A549 (cell line): ENCODE measurements at regions not wholly inside any gene's neighbourhood (a gene's known extent, or its start where the extent isn't known, plus 50 kb on each side); places are given as distances from the start of the nearest gene placed in this dataset.

Experiments used
- BHLHE40 ChIP-seq: IDR thresholded peaks from 2 replicates; pipeline ENCODE4 v1.6.1; 2012; ENCODE audit warnings: low read depth, low read length, inconsistent platforms
- NFE2L2 ChIP-seq: fragments of 150-350 bp; conservative IDR thresholded peaks from 2 replicates; pipeline ENCODE4 v1.6.1; 2014; ENCODE audit warnings: low read length
- POLR2A ChIP-seq: IDR thresholded peaks from 2 replicates; pipeline ENCODE4 v1.6.1; 2012; ENCODE audit warnings: mild to moderate bottlenecking, low read length

DNA sequence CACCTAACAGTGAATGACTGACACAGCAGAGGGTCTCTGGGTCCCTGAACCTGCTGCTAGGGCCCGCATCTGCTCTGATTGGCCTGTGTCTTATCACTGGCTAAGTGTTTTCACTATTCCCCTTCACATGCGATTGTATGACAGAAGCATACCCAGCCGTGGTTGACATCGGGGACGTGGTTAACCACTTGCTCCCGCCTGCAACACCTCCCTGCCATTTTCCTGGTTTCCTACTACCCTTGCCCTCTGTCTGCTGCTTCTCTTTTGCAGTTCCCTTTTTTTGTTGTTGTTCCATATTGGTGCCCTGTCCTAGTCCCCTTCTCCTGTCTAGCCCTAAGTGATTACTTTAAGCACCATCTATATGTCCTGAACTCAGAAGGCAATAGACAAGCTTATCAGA lies 177.0 kb downstream of the RGS9 start:
- TF ChIP-seq BHLHE40 (no peak), POLR2A (no peak), NFE2L2 (no peak)
